ENCODE measurements at regions not wholly inside any gene's neighbourhood (a gene's known extent, or its start where the extent isn't known, plus 50 kb on each side); places are given as distances from the start of the nearest gene placed in this dataset.

- no peak for TF ChIP-seq POLR2AphosphoS5 (IDR thresholded peaks at IDR 0.05)
- TF ChIP-seq, protein P1, sequence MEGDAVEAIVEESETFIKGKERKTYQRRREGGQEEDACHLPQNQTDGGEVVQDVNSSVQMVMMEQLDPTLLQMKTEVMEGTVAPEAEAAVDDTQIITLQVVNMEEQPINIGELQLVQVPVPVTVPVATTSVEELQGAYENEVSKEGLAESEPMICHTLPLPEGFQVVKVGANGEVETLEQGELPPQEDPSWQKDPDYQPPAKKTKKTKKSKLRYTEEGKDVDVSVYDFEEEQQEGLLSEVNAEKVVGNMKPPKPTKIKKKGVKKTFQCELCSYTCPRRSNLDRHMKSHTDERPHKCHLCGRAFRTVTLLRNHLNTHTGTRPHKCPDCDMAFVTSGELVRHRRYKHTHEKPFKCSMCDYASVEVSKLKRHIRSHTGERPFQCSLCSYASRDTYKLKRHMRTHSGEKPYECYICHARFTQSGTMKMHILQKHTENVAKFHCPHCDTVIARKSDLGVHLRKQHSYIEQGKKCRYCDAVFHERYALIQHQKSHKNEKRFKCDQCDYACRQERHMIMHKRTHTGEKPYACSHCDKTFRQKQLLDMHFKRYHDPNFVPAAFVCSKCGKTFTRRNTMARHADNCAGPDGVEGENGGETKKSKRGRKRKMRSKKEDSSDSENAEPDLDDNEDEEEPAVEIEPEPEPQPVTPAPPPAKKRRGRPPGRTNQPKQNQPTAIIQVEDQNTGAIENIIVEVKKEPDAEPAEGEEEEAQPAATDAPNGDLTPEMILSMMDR (IDR thresholded peaks at IDR 0.05; ENCODE audit: poor library complexity, severe bottlenecking), result no peak
- no peak for TF ChIP-seq RAD21 (conservative IDR thresholded peaks at IDR 0.05)
- no peak for TF ChIP-seq EZH2 (IDR thresholded peaks at IDR 0.05; ENCODE audit: borderline replicate concordance, insufficient read depth, low read length, poor library complexity, severe bottlenecking)
- no peak for TF ChIP-seq EP300 (conservative IDR thresholded peaks at IDR 0.05; ENCODE audit: poor library complexity, severe bottlenecking)
- no peak for TF ChIP-seq REST (IDR thresholded peaks at IDR 0.05; ENCODE audit: borderline replicate concordance)
Measured at GRCh38 chr3:104126463-104126862, 1240.2 kb upstream of the ALCAM start.
